HCT116 (cell line): ENCODE measurements at regions not wholly inside any gene's neighbourhood (a gene's known extent, or its start where the extent isn't known, plus 50 kb on each side); places are given as distances from the start of the nearest gene placed in this dataset.

Source experiments
- ATAC-seq: fragments of 200-7000 bp; cut with Tn5 transposase; 2 replicates; pipeline ENCODE4 v1.9.1; 2020; ENCODE audit warnings: mild to moderate bottlenecking, moderate library complexity
- BruUV-seq: library from RNA; stranded (reverse); fragments of 400-500 nt; replicated peaks from 2 replicates; lab custom pipeline; 2021; lab: Mats Ljungman, UMichigan
- CTCF ChIA-PET: fragments of 300-600 bp; sonication (Branson Sonifier 250); formaldehyde crosslinking; loops from one replicate; lab custom pipeline; 2021; ENCODE audit warnings: antibody characterized with exemption; lab: Charles Lee
- POLR2A ChIA-PET: fragments of 300-600, 350-600 bp; sonication (Branson Sonifier 250); formaldehyde crosslinking; loops from one replicate; lab custom pipeline; 2021; ENCODE audit warnings: antibody characterized with exemption; lab: Charles Lee
- RAD21 ChIA-PET, 2 experiments: fragments of 300-600 bp; sonication (Branson Sonifier 250); formaldehyde crosslinking; loops; one replicate each; lab custom pipeline; 2023; ENCODE audit warnings: low total read pairs in 2 of 2; ENCODE audit not compliant: uncharacterized antibody in 2 of 2, unreplicated experiment in 2 of 2, low non-redundant PET in 1 of 2; lab: Charles Lee
- DNase-seq: peaks from one replicate; pipeline ENCODE4 v3.0.0-alpha.2; 2010; ENCODE audit warnings: low read depth, low spot score
- H2AFZ ChIP-seq: fragments of 200-600 bp; shearing (Covaris generic), sonication (generic); 2 replicates; pipeline ENCODE4 v1.6.1; 2017; ENCODE audit warnings: low read depth, mixed run types, mixed read lengths, antibody characterized with exemption, low read length; ENCODE audit not compliant: poor library complexity, severe bottlenecking
- H3K27ac ChIP-seq: 2 replicates; pipeline ENCODE4 v1.5.1; 2012; ENCODE audit warnings: low read depth, low read length
- H3K27me3 ChIP-seq: fragments of 200-600 bp; sonication (generic); 2 replicates; pipeline ENCODE4 v1.6.1; 2016; ENCODE audit warnings: mixed run types, low read length, mixed read lengths; ENCODE audit not compliant: insufficient read depth
- H3K36me3 ChIP-seq, 2 experiments: fragments of 200-500 bp in 1 of 2; fragments of 200-600 bp in 1 of 2; sonication (Bioruptor generic) in 1 of 2; sonication (generic) in 1 of 2; 2 replicates each; pipeline versions ENCODE4 v1.5.1 to v1.6.1; 2014 to 2016; ENCODE audit warnings: low read length in 2 of 2, inconsistent platforms in 1 of 2, mixed read lengths in 1 of 2, mixed run types in 1 of 2; ENCODE audit not compliant: insufficient read depth in 2 of 2, control insufficient read depth in 1 of 2
- H3K4me1 ChIP-seq, 2 experiments: fragments of 200-600 bp in 1 of 2; sonication (generic) in 1 of 2; 2 replicates each; pipeline versions ENCODE4 v1.5.1 to v1.6.1; 2012 to 2017; ENCODE audit warnings: low read length in 2 of 2, inconsistent platforms in 1 of 2, mild to moderate bottlenecking in 1 of 2, mixed read lengths in 1 of 2, mixed run types in 1 of 2, moderate library complexity in 1 of 2; ENCODE audit not compliant: insufficient read depth in 2 of 2, control insufficient read depth in 1 of 2
- H3K4me2 ChIP-seq: fragments of 200-600 bp; sonication (generic); 2 replicates; pipeline ENCODE4 v1.6.1; 2017; ENCODE audit warnings: mixed run types, low read length, mixed read lengths
- H3K4me3 ChIP-seq, 2 experiments: fragments of 200-600 bp in 1 of 2; sonication (generic) in 1 of 2; replicated peaks in 1 of 2; 2 replicates each; pipeline ENCODE4 v1.5.1; 2011 to 2016; ENCODE audit warnings: low read length in 2 of 2, control low read depth in 1 of 2, low read depth in 1 of 2, mild to moderate bottlenecking in 1 of 2, mixed read lengths in 1 of 2, mixed run types in 1 of 2
- H3K79me2 ChIP-seq: fragments of 200-600 bp; sonication (generic); 2 replicates; pipeline ENCODE4 v1.6.1; 2017; ENCODE audit warnings: mild to moderate bottlenecking, mixed run types, low read length, moderate library complexity, mixed read lengths; ENCODE audit not compliant: insufficient read depth
- H3K9ac ChIP-seq: fragments of 200-600 bp; sonication (generic); 2 replicates; pipeline ENCODE4 v1.6.1; 2016; ENCODE audit warnings: low read length, mixed read lengths
- H3K9me2 ChIP-seq: fragments of 200-600 bp; sonication (generic), shearing (Covaris generic); 2 replicates; pipeline ENCODE4 v1.6.1; 2017; ENCODE audit warnings: mixed run types, mild to moderate bottlenecking, moderate library complexity; ENCODE audit not compliant: insufficient read depth
- H3K9me3 ChIP-seq, 2 experiments: fragments of 200-500 bp in 1 of 2; fragments of 200-600 bp in 1 of 2; sonication (Bioruptor generic) in 1 of 2; sonication (generic) in 1 of 2; 2 replicates each; pipeline ENCODE4 v1.6.1; 2014 to 2017; ENCODE audit warnings: low read length in 2 of 2, mixed read lengths in 2 of 2, inconsistent platforms in 1 of 2, low read depth in 1 of 2, mild to moderate bottlenecking in 1 of 2, mixed run types in 1 of 2, moderate library complexity in 1 of 2; ENCODE audit not compliant: control insufficient read depth in 1 of 2, insufficient read depth in 1 of 2
- H4K20me1 ChIP-seq: fragments of 200-600 bp; sonication (generic), shearing (Covaris generic); 2 replicates; pipeline ENCODE4 v1.6.1; 2017; ENCODE audit warnings: mixed run types, mild to moderate bottlenecking, moderate library complexity; ENCODE audit not compliant: insufficient read depth
- ATF3 ChIP-seq: IDR thresholded peaks from 2 replicates; pipeline ENCODE4 v1.6.1; 2012
- CBX3 ChIP-seq: IDR thresholded peaks from 2 replicates; pipeline ENCODE4 v1.6.1; 2012; ENCODE audit warnings: low read depth
- CTCF ChIP-seq, 3 experiments: fragments of 200-600 bp in 1 of 3; sonication (generic) in 1 of 3; IDR thresholded peaks in 2 of 3; conservative IDR thresholded peaks in 1 of 3; 2 replicates each; pipeline ENCODE4 v1.5.1; 2012 to 2017; ENCODE audit warnings: low read depth in 2 of 3, low read length in 2 of 3, antibody characterized with exemption in 1 of 3, borderline replicate concordance in 1 of 3, control low read depth in 1 of 3, mild to moderate bottlenecking in 1 of 3, mixed read lengths in 1 of 3, mixed run types in 1 of 3, moderate library complexity in 1 of 3; ENCODE audit not compliant: insufficient read depth in 1 of 3
- EZH2 ChIP-seq: fragments of 200-600 bp; sonication (generic); IDR thresholded peaks from 2 replicates; pipeline ENCODE4 v1.6.1; 2017; ENCODE audit warnings: antibody characterized with exemption, mixed run types
- EZH2phosphoT487 ChIP-seq: fragments of 200-600 bp; IDR thresholded peaks from 2 replicates; pipeline ENCODE4 v1.6.1; 2018; ENCODE audit warnings: antibody characterized with exemption, borderline replicate concordance
- POLR2A ChIP-seq: IDR thresholded peaks from 2 replicates; pipeline ENCODE4 v1.7.0; 2011; ENCODE audit warnings: borderline replicate concordance; ENCODE audit not compliant: insufficient read depth, insufficient read length; ENCODE audit errors: extremely low read depth
- POLR2AphosphoS5 ChIP-seq: IDR thresholded peaks from 2 replicates; pipeline ENCODE4 v1.6.1; 2011; ENCODE audit warnings: mild to moderate bottlenecking, low read depth, low read length, moderate library complexity
- REST ChIP-seq: IDR thresholded peaks from 2 replicates; pipeline ENCODE4 v1.6.1; 2012; ENCODE audit warnings: low read depth
- SIN3A ChIP-seq: IDR thresholded peaks from 2 replicates; pipeline ENCODE4 v1.6.1; 2012; ENCODE audit warnings: low read depth
- SP1 ChIP-seq: IDR thresholded peaks from 2 replicates; pipeline ENCODE4 v1.6.1; 2012; ENCODE audit warnings: low read depth
- TCF7L2 ChIP-seq: IDR thresholded peaks from 2 replicates; pipeline ENCODE4 v1.7.0; 2011; ENCODE audit warnings: borderline replicate concordance, inconsistent platforms; ENCODE audit not compliant: insufficient read depth, insufficient read length; ENCODE audit errors: extremely low read depth
- ZBTB33 ChIP-seq: IDR thresholded peaks from 2 replicates; pipeline ENCODE4 v1.6.1; 2011; ENCODE audit warnings: mild to moderate bottlenecking, low read length, moderate library complexity; ENCODE audit not compliant: insufficient replicate concordance; ENCODE audit errors: extremely low read depth
- ZFX ChIP-seq: fragments of 450-650 bp; IDR thresholded peaks from 2 replicates; pipeline ENCODE4 v1.6.1; 2017
- intact Hi-C: fragments of 100-400 bp; cut with micrococcal nuclease; formaldehyde crosslinking; loops from 2 replicates; pipeline ENCODE4 v1.10.0; 2022

- H2AFZ ChIP-seq, result no peak overlapping the region
- no peak overlapping the region for H3K27ac ChIP-seq
- ChIA-PET RAD21 (no interaction called here), CTCF (no interaction called here), POLR2A (no interaction called here)
- H3K9me3 ChIP-seq, result no peaks in the 10 kb centered on the region
- H3K4me2 ChIP-seq, result no peak overlapping the region
- ATAC-seq (no peak), DNase-seq (no peak)
- H3K4me1 ChIP-seq, result peaks cover 0 to 6% of the 10 kb centered on the region in 2 experiments; a peak in 2 of 4 replicates
- H4K20me1 ChIP-seq, result no peaks in the 10 kb centered on the region
- no TSS peak for BruUV-seq
- H3K4me3 ChIP-seq, result no peak overlapping the region
- H3K9ac ChIP-seq, result no peak overlapping the region
- H3K27me3 ChIP-seq, result no peaks in the 10 kb centered on the region
- peak; percentile 41 for TF ChIP-seq REST
- no peak for TF ChIP-seq TCF7L2
- no peaks in the 10 kb centered on the region for H3K36me3 ChIP-seq
- H3K9me2 ChIP-seq, result no peaks in the 10 kb centered on the region
- intact Hi-C loops, result no loop called here
- H3K79me2 ChIP-seq, result no peaks in the 10 kb centered on the region
Measured at GRCh38 chrX:109261279-109261678, 220.6 kb downstream of the GUCY2F start.

GRCh38 chrX:109252789-109253188 lies 229.1 kb downstream of the GUCY2F start:
- Histone ChIP-seq H3K9ac (no peak overlapping the region), H3K36me3 (no peaks in the 10 kb centered on the region), H3K27ac (no peak overlapping the region), H3K4me1 (no peaks in the 10 kb centered on the region), H3K4me2 (no peak overlapping the region), H3K4me3 (no peak overlapping the region), H3K9me2 (no peaks in the 10 kb centered on the region), H3K79me2 (no peaks in the 10 kb centered on the region), H3K9me3 (no peaks in the 10 kb centered on the region), H2AFZ (no peak overlapping the region), H3K27me3 (no peaks in the 10 kb centered on the region), H4K20me1 (no peaks in the 10 kb centered on the region)
- ChIA-PET POLR2A (no interaction called here), RAD21 (no interaction called here), CTCF (no interaction called here)
- no peak for ATAC-seq
- no peak for DNase-seq
- intact Hi-C loops, result no loop called here
- BruUV-seq, result no TSS peak
- TF ChIP-seq POLR2AphosphoS5, result no peak
- TF ChIP-seq ZBTB33, result no peak
- no peak for TF ChIP-seq CTCF (IDR thresholded peaks at IDR 0.05 in 2 of 3, conservative IDR thresholded peaks at IDR 0.05 in 1 of 3; ENCODE audit: borderline replicate concordance in 1 of 3, insufficient read depth in 1 of 3, low read depth in 2 of 3, low read length in 2 of 3)
- no peak for TF ChIP-seq SP1
- no peak for TF ChIP-seq ATF3
- no peak for TF ChIP-seq EZH2
- no peak for TF ChIP-seq EZH2phosphoT487
- no peak for TF ChIP-seq POLR2A
- no peak for TF ChIP-seq TCF7L2
- TF ChIP-seq SIN3A, result no peak
- TF ChIP-seq ZFX, result no peak
- no peak for TF ChIP-seq CBX3
